IPS DF 6.9 (cell line): ENCODE measurements at regions not wholly inside any gene's neighbourhood (a gene's known extent, or its start where the extent isn't known, plus 50 kb on each side); places are given as distances from the start of the nearest gene placed in this dataset.
"Not testable (repeated sequence)": the region's sequence is repeated elsewhere in the genome, so short reads cannot be mapped to it uniquely, and the experiment has no call there.

Experiments
- DNase-seq: peaks from one replicate; pipeline ENCODE4 v3.0.0-alpha.2; 2013; ENCODE audit warnings: low read depth, low spot score
- H3K27ac ChIP-seq: one replicate; pipeline ENCODE4 v1.5.1; 2013; ENCODE audit warnings: low read length, control low read depth
- H3K27me3 ChIP-seq: 2 replicates; pipeline ENCODE4 v1.6.1; 2013; ENCODE audit warnings: mild to moderate bottlenecking, low read length; ENCODE audit not compliant: control insufficient read depth, insufficient read depth
- H3K36me3 ChIP-seq: 2 replicates; pipeline ENCODE4 v1.6.1; 2013; ENCODE audit warnings: low read length; ENCODE audit not compliant: control insufficient read depth, insufficient read depth
- H3K4me1 ChIP-seq: 2 replicates; pipeline ENCODE4 v1.6.1; 2013; ENCODE audit warnings: low read length; ENCODE audit not compliant: control insufficient read depth, insufficient read depth
- H3K4me3 ChIP-seq: 2 replicates; pipeline ENCODE4 v1.5.1; 2013; ENCODE audit warnings: mild to moderate bottlenecking, low read length
- H3K9me3 ChIP-seq: 2 replicates; pipeline ENCODE4 v1.6.1; 2013; ENCODE audit warnings: low read length, inconsistent platforms; ENCODE audit not compliant: control insufficient read depth, insufficient read depth
- WGBS: extraction: QIAGEN DNeasy Blood & Tissue Kit; methylation state at CpG from one replicate; pipeline ENCODE4 v1.1.7; 2013; ENCODE audit warnings: mixed read lengths, missing lambda C conversion rate; ENCODE audit not compliant: insufficient read length, insufficient coverage; 5-methylcytosine and 5-hydroxymethylcytosine counted together

DNA sequence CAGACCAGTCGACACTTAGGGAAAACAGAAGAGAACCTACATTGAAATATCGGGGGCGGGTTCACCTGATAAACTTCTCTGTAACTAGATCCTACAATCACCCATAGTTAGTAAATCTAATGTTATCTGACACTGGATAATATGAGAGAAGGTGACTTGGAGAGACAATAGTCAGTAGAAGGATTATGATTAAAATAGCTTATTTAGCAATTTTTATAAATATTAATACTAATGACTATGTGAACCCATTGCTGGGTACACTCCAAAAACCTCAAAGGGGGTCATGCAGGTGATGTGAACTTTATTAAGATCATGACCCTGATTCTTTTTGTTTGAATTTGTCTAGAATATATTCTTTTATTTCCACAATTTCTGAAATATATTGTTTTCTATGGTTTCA lies 164.1 kb upstream of the CCNH start:
- Histone ChIP-seq H3K27ac (no peak overlapping the region), H3K36me3 (no peaks in the 10 kb centered on the region), H3K4me3 (no peak overlapping the region), H3K9me3 (no peaks in the 10 kb centered on the region), H3K27me3 (no peaks in the 10 kb centered on the region), H3K4me1 (no peaks in the 10 kb centered on the region)
- DNase-seq = no peak
- WGBS = no CpG with 5 or more reads among the region's 3 CpGs

GRCh38 chr5:87576306-87576705 lies 163.6 kb upstream of the CCNH start:
- not testable (repeated sequence) for H3K27ac ChIP-seq, H3K9me3 ChIP-seq, H3K4me3 ChIP-seq, H3K4me1 ChIP-seq, H3K36me3 ChIP-seq, H3K27me3 ChIP-seq
- peak; percentile 4 for DNase-seq
- no CpG with 5 or more reads among the region's 4 CpGs for WGBS

DNA sequence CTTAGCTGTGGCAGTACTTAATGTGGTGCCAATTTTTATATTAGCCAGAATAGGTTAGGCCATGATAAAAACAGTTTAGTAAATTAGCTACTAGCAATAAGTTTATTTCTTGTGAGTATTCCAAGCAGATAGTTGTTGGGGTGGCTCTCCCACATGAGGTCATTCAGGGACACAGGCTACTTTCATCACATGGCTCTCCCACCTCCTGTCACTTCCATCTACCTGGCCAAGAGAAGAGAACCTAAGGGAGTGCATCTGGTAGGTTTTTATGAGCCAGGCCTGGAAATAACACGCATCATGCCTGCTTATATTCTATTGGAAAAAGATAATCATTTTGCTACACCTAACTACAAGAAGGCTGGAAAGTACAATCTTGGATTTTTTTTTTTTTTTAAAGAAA lies 161.4 kb upstream of the CCNH start:
- Histone ChIP-seq H3K4me1 (no peaks in the 10 kb centered on the region), H3K27ac (no peak overlapping the region), H3K4me3 (no peak overlapping the region), H3K27me3 (no peaks in the 10 kb centered on the region), H3K9me3 (no peaks in the 10 kb centered on the region), H3K36me3 (no peaks in the 10 kb centered on the region)
- no peak for DNase-seq
- no CpG with 5 or more reads among the region's 1 CpG for WGBS

- no CpG with 5 or more reads among the region's 8 CpGs for WGBS
- Histone ChIP-seq H3K9me3 (no peaks in the 10 kb centered on the region), H3K36me3 (no peaks in the 10 kb centered on the region), H3K4me1 (no peaks in the 10 kb centered on the region), H3K27me3 (no peaks in the 10 kb centered on the region), H3K27ac (no peak overlapping the region), H3K4me3 (no peak overlapping the region)
- no peak for DNase-seq
These were observed 159.9 kb upstream of the CCNH start for GRCh38 chr5:87572611-87573010.

- Histone ChIP-seq H3K27ac (no peak overlapping the region), H3K36me3 (no peaks in the 10 kb centered on the region), H3K4me3 (no peak overlapping the region), H3K27me3 (no peaks in the 10 kb centered on the region), H3K9me3 (no peaks in the 10 kb centered on the region), H3K4me1 (no peaks in the 10 kb centered on the region)
- no peak for DNase-seq
- WGBS = no CpG with 5 or more reads among the region's 2 CpGs
These were observed 159.4 kb upstream of the CCNH start for GRCh38 chr5:87572090-87572489.

DNA sequence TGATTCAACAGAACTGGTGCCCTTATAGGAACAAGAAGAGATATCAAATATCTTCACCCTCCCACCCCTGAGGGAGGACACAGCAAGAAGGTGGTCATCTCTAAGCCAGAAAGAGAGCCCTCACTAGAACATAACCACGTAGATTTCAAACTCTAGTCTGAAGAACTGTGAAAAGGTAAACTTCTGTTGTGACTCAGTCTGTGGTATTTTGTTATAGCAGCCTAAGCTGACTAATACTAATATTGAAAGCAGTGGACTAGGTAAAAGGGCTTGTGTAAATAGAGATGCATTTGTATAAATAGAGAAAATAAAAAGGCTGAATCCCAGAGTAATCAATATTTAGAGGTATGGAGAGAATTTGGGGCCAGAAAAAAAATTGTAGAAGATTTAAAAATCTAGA lies 157.6 kb upstream of the CCNH start:
- no peak for DNase-seq

DNA sequence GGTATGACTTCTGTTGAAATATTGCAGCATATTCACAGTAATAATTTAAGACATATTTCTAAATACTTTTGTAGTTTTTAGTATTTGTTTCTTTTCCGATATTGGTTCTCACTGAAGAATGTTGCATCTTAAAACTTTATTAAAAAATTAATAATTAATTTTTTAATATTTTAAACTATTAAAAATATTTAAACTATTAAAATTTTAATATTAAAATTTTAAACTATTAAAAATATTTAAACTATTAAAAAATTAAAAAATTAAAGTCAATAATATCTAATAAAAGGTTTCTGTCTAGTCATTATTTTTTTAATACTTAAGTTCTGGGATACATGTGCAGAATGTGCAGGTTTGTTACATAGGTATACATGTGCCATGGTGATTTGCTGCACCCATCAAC lies 149.3 kb upstream of the CCNH start:
- Histone ChIP-seq H3K4me1 (no peaks in the 10 kb centered on the region), H3K27me3 (no peaks in the 10 kb centered on the region), H3K27ac (no peak overlapping the region), H3K36me3 (no peaks in the 10 kb centered on the region), H3K4me3 (no peak overlapping the region), H3K9me3 (no peaks in the 10 kb centered on the region)
- DNase-seq = no peak
- no CpG with 5 or more reads among the region's 1 CpG for WGBS

More for the DNA sequence above, 157.6 kb upstream of the CCNH start:
- Histone ChIP-seq H3K27me3 (no peaks in the 10 kb centered on the region), H3K4me1 (no peaks in the 10 kb centered on the region), H3K36me3 (no peaks in the 10 kb centered on the region), H3K27ac (no peak overlapping the region), H3K4me3 (no peak overlapping the region), H3K9me3 (no peaks in the 10 kb centered on the region)
- no CpG with 5 or more reads among the region's 1 CpG for whole genome bisulfite sequencing

DNA sequence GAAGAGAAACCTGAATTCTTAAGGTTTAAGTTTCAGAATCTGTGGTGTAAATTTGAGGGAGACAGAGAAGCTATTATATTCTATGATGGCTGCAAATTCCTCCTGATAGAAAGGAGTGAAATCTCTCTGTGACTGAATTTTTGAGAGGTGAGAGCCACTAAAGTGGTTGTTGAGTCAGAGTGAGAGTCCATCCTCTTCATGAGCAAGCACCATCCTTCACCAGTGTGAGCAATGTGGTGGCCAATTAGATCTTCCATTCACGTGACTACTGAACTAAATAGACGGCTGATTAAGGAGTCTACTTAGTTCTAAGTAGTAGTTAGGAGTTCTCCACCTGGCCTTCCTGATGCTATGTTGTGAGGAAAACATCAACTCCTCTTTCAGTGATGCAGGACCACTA lies 147.8 kb upstream of the CCNH start:
- H3K4me3 ChIP-seq = no peak overlapping the region
- no peak for DNase-seq
- no peaks in the 10 kb centered on the region for H3K27me3 ChIP-seq
- no peaks in the 10 kb centered on the region for H3K36me3 ChIP-seq
- no peak overlapping the region for H3K27ac ChIP-seq
- H3K9me3 ChIP-seq = no peaks in the 10 kb centered on the region
- WGBS = no CpG with 5 or more reads among the region's 2 CpGs
- H3K4me1 ChIP-seq = no peaks in the 10 kb centered on the region

- Histone ChIP-seq H3K9me3 (no peaks in the 10 kb centered on the region), H3K4me1 (no peaks in the 10 kb centered on the region), H3K27ac (no peak overlapping the region), H3K4me3 (no peak overlapping the region), H3K36me3 (no peaks in the 10 kb centered on the region), H3K27me3 (no peaks in the 10 kb centered on the region)
- no peak for DNase-seq
- WGBS = no CpG with 5 or more reads among the region's 1 CpG
These were observed 139.2 kb upstream of the CCNH start for GRCh38 chr5:87551911-87552310.

GRCh38 chr5:87541676-87542075 lies 128.9 kb upstream of the CCNH start:
- Histone ChIP-seq H3K4me1 (no peaks in the 10 kb centered on the region), H3K27ac (no peak overlapping the region), H3K4me3 (no peak overlapping the region), H3K27me3 (no peaks in the 10 kb centered on the region), H3K9me3 (no peaks in the 10 kb centered on the region), H3K36me3 (no peaks in the 10 kb centered on the region)
- DNase-seq = no peak
- 94% methylated on average over 2 of the region's 5 CpGs for WGBS

GRCh38 chr5:87541033-87541432 lies 128.3 kb upstream of the CCNH start:
- Histone ChIP-seq H3K4me1 (peaks cover 2% of the 10 kb centered on the region; the same call in 1 of the 2 replicates), H3K4me3 (no peak overlapping the region), H3K27ac (no peak overlapping the region), H3K27me3 (no peaks in the 10 kb centered on the region), H3K9me3 (no peaks in the 10 kb centered on the region), H3K36me3 (no peaks in the 10 kb centered on the region)
- DNase-seq = peak; percentile 11
- no CpG with 5 or more reads among the region's 1 CpG for WGBS
